ENCODE measurements at regions not wholly inside any gene's neighbourhood (a gene's known extent, or its start where the extent isn't known, plus 50 kb on each side); places are given as distances from the start of the nearest gene placed in this dataset.
"Not testable (repeated sequence)": the region's sequence is repeated elsewhere in the genome, so short reads cannot be mapped to it uniquely, and the experiment has no call there.

DNA sequence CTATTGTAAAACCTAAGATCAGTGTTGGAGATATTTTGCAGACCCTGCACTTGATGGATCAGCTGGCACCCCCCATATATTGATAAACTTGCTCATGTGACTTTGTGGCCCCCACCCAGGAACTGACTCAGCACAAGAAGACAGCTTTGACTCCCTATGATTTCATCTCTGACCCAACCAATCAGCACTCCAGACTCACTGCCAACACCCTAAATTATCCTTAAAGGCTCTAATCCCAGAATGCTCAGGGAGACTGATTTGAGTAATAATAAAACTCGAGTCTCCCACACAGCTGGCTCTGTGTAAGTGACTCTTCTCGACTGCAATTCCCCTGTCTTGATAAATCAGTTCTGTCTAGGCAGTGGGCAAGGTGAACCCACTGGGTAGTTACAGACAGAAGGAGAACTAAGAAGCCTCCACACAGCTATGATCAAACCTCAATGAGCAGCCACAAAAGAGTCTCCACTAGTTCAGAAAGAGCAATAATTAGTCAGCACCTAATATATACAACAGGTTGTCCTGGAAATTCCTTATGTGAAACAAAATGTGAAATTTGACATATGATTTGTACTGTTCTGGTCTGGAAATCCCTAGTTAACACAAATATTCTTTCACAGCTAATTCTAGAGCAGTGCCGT, 52.2 kb downstream of the ACTL7B start:
- no peak for DNase-seq

DNA sequence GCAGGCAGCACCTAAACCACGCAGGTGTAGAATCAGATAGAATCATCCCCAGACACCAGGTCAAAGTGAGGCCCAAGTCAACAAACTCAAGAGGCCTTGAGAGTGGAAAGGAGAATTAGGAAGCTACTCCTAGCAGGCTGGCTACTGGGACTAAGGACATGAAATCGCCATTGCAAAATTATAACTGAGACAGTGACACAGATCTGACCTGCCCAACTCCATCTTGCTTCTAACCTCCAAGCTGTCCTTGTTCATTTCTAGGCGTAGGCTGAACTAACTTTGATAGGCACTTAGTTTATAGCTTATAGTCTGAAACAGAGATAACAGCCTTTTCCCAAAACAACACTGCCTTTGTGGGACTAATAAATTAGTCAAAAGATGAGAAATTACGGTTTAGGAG, 52.8 kb downstream of the ACTL7B start:
- no peak for DNase-seq

GRCh38 chr9:108801949-108802348, 53.8 kb downstream of the ACTL7B start:
- no peak for DNase-seq

- DNase-seq: no peak
Measured at GRCh38 chr9:108800632-108801099, 55.1 kb downstream of the ACTL7B start.

DNA sequence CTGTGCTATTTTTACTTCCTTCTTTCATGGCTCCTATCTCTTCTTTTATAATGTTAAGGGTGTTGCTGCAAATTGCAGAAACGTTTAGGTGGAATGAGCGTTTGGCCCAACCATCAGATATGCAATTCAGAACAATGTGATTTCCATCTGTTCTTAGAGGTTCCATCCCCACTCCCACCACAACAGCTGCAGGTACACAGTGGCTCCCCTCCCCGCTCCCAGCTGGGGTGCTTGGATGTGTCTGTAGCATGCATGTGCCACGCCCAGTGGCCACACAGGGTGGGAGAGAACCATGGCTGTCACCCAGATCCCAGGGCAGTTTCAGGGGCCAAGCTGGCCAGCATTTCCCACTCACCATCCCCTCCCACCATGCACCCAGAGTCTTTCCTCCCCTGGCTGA, 62.2 kb downstream of the ACTL7B start:
- no peak for DNase-seq

DNA sequence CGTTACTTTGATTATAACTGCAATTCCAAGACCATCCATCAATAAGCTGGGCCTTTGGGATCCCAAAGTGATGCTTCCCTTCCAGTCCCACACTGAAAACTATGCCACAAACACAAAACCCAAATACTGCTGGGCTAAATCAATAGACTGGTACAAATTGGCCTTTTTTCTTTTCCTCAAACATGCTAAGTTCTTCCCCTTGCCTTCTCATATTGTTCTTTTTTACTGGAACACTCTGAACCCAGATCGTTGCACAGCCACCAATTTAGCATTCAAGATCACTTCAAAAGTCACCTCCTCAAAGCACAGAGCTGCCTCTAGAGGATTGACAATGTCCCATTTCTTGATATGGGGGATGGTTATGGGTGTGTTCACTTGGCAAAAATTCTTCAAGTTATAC, 66.0 kb downstream of the ACTL7B start:
- no peak for DNase-seq

- no peak for DNase-seq
Measured at GRCh38 chr9:108787690-108788048, 68.1 kb downstream of the ACTL7B start.

- peak; percentile 55 to 87 (median 68) for DNase-seq
Measured at GRCh38 chr9:108786901-108787689, 68.7 kb downstream of the ACTL7B start.

DNA sequence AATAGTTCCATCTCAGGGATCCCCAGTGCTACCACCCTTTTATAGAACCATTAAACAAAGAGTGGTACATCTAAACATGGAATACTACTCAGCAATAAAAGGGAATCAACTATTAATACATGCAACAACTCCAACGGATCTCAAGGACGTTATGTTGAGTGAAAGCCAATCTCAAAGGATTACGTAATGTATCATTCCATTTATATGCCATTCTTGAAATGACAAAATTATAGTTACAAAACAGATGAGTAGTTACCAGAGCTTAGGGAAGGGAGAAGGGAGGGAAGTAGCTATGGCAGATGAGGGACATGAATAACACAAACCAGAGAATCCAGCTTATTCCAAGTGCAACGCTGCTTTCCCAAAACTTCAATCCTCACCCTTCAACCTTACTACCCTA, 69.5 kb downstream of the ACTL7B start:
- DNase-seq: peak in 3 of 4 experiments; percentile 9 to 75 (median 47)

GRCh38 chr9:108784998-108785397, 70.8 kb downstream of the ACTL7B start:
- DNase-seq: peak; percentile 75 to 93 (median 84)

GRCh38 chr9:108783731-108784495, 71.9 kb downstream of the ACTL7B start:
- DNase-seq: peak in 3 of 4 experiments; percentile 18 to 58 (median 53)

GRCh38 chr9:108783326-108783725, 72.5 kb downstream of the ACTL7B start:
- no peak for DNase-seq

- DNase-seq: peak; percentile 27 to 68 (median 48)
Measured at GRCh38 chr9:108780942-108781734, 74.6 kb downstream of the ACTL7B start.

GRCh38 chr9:108779551-108780325, 76.0 kb downstream of the ACTL7B start:
- no peak for DNase-seq

DNA sequence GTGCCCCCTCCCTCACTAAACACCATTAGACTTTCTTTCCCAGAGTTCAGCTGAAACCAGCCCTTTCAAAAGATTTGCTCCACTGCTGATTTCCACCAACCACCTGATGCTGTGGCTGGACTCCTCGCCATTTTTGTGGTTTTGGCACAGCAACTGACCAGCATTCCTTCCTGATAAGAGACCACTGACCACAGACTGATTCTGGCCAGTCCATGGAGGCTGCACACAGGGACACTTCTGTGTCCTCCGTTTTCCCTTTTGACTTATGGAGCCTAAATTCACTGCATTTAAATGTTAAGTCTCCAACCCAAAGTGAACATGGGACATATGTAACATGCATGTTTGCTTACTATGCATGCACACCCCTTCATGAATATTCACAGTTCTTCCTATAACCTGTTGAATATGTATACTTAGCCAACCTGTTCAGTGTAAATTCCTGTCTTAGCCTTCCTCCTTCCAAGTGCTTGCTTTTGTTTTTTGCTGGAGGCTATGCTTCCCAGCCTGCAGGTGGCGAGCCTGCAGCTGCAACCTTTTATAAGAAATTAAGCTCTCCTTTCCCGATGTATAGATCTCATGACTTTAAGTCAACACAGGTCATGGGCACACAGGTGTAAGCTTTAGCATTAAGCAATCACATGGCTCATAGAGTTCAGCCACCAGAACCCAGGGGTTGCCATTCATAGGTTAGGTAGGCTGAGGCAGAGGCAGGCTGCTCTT, 78.7 kb downstream of the ACTL7B start:
- peak in 1 of 4 experiments; percentile 21 for DNase-seq

DNA sequence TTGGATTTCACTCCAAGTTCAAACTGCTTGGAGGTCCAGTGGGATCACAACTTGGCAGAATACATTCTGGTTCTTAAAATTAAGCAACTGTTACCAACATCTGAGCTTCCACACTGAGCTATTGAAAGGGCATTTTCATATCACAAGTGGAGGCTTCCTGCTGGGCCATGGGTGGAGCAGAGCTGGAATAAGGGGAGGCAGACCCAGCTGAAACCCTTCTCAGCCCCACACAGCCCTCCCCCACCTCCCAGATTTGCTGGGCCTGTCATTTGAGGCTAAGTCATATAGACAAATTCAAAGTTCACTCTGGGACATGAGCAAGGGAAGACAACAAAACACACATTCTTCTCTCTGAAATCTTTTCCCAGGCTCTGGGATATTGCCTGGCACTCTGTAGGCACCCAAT, 79.9 kb downstream of the ACTL7B start:
- DNase-seq: no peak

- DNase-seq: not testable (repeated sequence)
Measured at GRCh38 chr9:108774088-108774487, 81.7 kb downstream of the ACTL7B start.

DNA sequence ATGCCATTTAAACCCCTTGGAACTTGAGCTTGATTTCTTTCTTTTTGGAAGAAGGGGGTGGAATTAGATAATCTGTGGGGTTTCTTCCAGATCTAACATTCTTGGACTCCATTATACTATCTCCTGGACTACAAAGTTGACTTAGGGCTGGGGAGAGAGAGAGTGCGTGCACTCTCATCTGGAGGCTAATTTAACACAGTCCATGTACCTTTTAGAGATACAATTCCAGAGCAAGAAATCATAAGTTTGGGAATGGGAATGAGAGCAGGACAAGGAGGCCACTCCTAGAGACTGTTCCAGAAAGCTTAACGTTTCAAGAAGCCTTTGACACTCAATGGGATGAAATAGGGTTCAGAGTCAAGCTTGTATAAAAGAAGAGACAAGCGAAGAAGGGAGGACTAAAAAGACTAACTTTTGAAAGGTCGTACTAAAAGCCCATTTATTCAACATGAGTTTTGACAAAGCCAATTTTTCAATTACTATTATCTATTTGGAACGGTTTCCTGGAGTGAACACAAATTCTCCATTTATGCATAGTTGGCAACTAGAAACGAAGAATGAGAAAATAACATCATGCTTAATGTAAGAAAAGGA, 83.4 kb downstream of the ACTL7B start:
- DNase-seq: no peak

DNA sequence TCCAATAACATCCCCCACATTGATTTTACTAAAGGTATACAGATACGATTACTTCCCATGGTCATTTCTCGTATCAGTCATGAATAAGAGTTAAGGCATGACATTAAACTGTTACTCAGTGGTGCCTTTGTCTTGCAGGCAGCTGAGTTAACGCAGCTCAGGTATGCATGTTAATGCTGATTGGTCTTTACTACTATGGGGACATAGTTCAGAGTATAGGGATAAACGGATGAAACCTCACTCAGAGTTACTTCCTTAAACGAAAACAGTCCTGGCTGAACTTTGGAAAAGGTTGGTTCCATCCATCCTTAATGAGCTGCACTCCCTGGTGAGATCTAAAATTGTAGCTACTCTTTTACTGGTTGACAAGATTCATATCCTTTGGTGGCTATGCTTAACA, 87.0 kb downstream of the ACTL7B start:
- no peak for DNase-seq

DNA sequence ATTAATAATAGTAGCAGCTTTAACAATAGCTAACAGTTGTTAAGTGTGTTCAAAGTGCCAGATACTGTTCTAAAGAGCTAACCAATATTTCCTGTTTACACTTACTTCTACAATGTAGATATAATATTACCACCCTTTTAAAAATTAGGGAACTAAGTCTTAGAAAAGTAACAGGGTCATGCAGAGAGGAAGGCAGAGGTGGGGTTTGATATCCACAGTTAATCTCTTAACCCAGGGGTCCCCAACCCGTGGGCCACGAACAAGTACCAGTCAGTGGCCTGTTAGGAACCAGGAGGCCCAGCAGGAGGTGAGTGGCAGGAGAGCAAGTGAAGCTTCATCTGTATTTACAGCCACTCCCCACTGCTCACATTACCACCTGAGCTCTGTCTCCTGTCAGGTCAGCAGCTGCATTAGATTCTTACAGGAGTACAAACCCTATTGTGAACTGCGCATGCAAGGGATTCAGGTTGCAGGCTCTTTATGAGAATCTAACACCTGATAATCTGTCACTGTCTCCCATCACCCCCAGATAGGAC, 89.1 kb downstream of the ACTL7B start:
- DNase-seq: peak; percentile 5 to 39 (median 14)
